NT2/D1 (cell line): ENCODE measurements at regions not wholly inside any gene's neighbourhood (a gene's known extent, or its start where the extent isn't known, plus 50 kb on each side); places are given as distances from the start of the nearest gene placed in this dataset.

Experiments used
- SUZ12 ChIP-seq: IDR thresholded peaks from 2 replicates; pipeline ENCODE4 v1.6.1; 2011; ENCODE audit not compliant: insufficient read length, insufficient read depth; ENCODE audit errors: extremely low read depth
- YY1 ChIP-seq: IDR thresholded peaks from 2 replicates; pipeline ENCODE4 v1.6.1; 2011; ENCODE audit not compliant: insufficient read length, insufficient read depth
- ZNF274 ChIP-seq: IDR thresholded peaks from 2 replicates; pipeline ENCODE4 v1.6.1; 2011; ENCODE audit warnings: mild to moderate bottlenecking, low read depth, low read length

- TF ChIP-seq SUZ12 (no peak), YY1 (no peak), ZNF274 (no peak)
Observed at GRCh38 chr13:78183732-78184131, 265.1 kb upstream of the EDNRB start.
